ENCODE measurements at regions not wholly inside any gene's neighbourhood (a gene's known extent, or its start where the extent isn't known, plus 50 kb on each side); places are given as distances from the start of the nearest gene placed in this dataset.

DNA sequence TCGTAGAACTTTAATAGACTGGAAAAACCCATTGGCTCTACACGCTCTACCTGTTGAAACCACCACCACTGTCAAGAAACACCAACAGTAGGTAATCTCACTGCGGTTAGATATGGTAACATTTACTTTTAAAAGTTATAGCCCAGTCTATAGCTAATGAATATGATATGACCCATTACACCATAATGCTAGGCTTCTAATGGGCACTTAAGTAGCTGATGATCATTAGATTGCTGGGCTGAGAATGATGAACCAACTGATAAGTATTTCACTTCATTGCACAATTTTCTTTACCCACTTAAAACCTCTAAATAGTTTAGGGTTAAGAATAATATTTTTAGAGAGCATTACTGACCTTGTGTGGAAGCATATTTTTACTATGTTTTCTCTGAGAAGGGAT is 788.9 kb upstream of the CA10 start:
- TF ChIP-seq, protein P1, sequence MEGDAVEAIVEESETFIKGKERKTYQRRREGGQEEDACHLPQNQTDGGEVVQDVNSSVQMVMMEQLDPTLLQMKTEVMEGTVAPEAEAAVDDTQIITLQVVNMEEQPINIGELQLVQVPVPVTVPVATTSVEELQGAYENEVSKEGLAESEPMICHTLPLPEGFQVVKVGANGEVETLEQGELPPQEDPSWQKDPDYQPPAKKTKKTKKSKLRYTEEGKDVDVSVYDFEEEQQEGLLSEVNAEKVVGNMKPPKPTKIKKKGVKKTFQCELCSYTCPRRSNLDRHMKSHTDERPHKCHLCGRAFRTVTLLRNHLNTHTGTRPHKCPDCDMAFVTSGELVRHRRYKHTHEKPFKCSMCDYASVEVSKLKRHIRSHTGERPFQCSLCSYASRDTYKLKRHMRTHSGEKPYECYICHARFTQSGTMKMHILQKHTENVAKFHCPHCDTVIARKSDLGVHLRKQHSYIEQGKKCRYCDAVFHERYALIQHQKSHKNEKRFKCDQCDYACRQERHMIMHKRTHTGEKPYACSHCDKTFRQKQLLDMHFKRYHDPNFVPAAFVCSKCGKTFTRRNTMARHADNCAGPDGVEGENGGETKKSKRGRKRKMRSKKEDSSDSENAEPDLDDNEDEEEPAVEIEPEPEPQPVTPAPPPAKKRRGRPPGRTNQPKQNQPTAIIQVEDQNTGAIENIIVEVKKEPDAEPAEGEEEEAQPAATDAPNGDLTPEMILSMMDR (IDR thresholded peaks at IDR 0.05 in 4 of 5, conservative IDR thresholded peaks at IDR 0.05 in 1 of 5), result no peak
- TF ChIP-seq POLR2A (IDR thresholded peaks at IDR 0.05), result no peak
